ENCODE measurements at regions not wholly inside any gene's neighbourhood (a gene's known extent, or its start where the extent isn't known, plus 50 kb on each side); places are given as distances from the start of the nearest gene placed in this dataset.

DNA sequence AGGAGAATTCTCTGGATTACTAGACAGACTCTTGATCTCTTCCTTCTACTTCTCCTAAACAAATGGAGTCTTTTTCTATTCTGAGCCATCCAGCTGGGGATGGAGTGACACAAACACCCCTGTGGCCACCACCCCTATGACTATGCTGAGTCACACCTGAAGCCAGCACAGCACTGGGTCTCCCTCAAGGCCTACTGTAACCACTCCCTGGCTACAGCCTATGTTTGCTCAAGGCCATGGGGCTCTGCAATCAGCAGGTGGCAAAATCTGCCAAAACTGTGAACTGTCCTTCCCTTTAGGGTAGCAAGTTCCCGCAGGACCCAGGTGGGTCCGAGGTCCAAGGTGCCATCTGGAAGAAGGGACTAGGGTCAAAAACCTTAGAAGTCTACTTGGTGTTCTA lies 132.3 kb downstream of the TINAG start:
- no peak for DNase-seq (ENCODE audit: low read depth in 2 of 2)

DNA sequence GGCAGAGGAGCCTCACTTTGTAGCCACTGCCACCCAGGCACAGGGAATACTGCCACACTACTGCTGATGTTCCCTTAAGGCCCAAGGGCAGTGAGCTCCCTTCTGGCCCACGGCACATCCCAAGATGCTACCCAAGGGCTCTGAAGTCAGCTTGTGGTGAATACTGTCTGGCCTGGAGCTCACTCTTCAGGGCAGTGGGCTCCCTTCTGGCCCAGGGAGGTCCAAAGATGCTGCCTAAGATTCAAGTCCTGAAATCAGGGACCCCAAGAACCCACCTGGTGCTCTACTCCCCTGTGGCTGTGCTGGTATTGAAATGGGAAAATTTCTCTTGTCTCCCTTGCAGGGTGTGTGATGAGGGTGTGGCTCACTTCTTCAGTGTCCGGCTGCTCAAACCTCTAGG lies 132.8 kb downstream of the TINAG start:
- no peak for DNase-seq (ENCODE audit: low read depth in 2 of 2)

DNA sequence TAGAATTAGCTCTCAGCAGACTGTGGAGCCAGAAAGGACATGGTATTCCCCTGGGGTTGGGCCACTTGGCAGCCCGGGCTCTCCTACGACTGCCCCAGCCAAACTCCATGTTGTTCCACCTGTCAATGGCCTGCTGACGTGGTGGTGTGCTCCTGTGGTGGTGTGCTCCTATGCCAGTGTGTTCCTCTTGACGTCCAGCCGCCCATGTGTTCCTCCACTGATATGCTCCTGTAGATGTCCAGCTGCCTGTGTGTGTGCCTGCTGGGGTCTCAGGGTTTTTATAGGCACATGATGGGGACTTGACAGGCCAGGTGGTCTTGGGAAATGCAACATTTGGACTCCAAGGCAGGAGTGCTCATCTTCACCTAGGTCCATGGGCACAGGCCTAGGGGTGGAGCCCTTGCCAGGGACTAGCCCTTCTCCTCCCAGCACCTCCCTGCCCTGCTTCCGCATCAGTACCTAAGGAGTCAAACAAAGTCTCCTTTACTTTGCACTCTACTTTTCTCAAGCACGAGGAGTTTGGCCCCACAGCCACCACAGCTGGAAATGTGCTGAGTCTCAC lies 133.5 kb downstream of the TINAG start:
- no peak for DNase-seq (ENCODE audit: low read depth in 2 of 2)

DNA sequence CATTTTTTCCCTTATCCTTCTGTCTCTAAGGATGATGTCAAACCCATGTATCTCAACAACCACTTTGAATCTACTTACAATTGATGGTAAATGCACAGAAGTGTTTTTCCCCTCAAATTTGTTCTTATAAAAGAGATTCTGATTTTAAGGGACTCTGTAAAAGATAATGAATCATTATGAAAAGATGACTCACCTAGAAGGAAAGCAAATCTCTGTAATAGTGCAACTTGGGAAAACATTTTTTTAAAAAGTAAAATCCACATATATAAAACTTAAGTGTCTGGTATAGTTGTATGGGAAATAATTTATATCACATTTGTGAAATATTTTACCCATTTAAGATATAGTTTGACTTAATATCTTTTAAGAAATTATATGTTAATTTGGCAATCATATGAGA lies 137.0 kb downstream of the TINAG start:
- no peak for DNase-seq (ENCODE audit: low read depth in 2 of 2)

DNA sequence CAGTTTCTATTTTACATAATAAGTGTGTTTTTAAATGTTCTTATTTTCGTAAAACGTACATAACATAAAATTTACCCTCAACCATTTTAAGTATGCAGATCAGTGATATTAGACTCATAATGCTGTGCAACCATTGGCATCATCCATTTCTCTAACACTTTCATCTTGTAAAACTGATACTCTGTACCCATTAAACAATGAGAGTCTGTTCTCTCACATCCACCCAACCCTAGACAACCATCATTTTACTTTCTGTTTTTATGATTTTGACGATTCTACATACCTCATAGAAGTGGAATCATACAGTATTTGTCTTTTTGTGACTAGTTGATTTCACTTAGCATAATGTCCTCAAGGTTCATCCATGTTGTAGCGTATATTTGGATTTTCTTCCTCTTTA lies 140.4 kb downstream of the TINAG start:
- DNase-seq (ENCODE audit: low read depth in 2 of 2): no peak

DNA sequence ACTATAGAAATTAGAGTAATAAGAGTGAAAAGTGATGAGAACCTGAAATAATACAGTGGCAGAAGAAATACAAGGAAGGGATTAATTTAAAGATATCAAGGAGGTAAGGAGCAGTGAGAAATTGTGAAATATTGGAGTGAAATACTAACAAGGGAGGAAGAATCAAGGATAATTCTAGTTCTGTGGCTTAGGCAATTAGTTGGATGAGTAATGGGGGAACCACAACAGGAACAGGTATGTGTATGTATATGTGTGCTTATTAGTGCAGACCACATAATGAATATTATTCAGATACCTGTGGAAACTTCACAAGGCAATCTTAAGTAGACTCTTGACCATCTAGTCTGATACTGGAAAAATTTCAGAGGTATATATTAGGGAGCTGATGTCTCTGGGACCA lies 143.3 kb downstream of the TINAG start:
- DNase-seq (ENCODE audit: low read depth in 2 of 2): no peak

DNA sequence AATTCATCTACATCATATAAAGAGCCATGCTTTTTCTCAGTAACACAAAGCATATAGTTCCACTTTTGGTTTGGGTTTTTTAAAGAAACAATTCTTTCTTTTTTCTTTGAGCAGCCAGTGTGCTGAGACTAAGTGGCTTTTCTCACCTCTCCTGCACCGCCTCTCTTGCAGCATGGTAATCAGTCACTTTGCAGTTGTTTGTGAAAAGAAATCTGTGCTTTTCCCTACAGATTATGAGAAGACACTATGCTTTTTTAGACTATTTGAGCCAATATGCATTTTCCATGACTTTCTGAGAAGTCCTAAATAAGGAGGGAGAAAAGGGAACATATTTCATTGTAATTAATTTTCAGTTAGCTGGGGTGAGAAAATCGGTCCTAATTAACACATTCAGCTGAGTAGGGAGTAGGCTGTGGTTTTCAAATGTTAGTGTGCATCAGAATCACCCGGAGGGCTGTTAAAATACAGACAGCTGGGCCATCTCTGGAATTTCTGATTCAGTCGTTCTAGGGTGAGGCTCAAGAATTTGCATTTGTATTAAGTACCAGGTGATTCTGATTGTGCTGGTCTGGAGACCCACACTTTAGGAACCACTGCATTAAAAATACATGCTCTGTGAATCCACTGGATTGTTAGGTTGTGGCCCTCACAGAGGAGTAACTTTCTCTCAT lies 155.2 kb downstream of the TINAG start:
- DNase-seq (ENCODE audit: low read depth in 2 of 2): no peak

DNA sequence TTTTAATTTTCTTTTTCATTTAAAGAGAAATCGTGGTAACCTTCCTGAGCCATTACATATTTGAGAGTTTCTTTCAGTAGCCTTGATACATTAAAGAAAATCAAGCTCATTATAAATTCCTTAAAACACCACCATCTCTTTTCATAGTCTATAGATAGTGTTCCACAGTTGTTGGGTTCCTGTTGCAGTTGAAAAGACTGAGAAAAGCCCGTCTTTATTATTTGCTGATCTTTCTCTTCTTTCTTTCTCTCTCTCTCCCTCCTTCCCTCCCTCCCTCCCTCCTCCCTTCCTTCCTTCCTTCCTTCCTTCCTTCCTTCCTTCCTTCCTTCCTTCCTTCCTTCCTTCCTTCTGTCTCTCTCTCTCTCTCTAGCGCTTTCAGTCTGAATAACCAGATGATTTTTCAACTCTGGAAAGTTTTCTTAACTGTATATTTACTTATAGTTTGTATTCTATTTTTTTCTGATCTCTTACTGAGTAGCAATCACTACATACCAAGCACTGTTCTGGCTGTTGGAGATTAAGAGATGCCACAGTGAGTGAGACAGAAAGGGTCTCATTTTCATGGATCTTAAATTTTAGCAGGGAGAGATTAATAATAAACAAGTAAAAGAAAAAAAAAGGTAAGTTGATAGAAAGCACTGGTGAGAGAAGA lies 157.5 kb downstream of the TINAG start:
- no peak for DNase-seq (ENCODE audit: low read depth in 2 of 2)

DNA sequence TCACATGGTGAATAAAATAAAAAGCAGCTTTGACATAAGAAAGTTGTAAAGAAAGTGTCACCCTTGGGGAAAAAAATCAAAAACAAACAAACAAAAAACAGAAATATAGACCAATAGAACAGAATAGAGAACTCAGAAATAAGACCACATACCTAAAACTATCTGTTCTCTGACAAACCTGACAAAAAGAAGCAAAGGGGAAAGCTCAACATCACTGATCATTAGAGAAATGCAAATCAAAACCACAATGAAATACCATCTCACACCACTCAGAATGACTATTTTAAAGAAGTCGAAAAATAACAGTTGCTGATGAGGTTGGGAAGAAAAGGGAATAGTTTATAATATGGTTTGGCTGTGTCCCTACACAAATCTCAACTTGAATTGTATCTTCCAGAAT lies 159.1 kb downstream of the TINAG start:
- no peak for DNase-seq (ENCODE audit: low read depth in 2 of 2)

DNA sequence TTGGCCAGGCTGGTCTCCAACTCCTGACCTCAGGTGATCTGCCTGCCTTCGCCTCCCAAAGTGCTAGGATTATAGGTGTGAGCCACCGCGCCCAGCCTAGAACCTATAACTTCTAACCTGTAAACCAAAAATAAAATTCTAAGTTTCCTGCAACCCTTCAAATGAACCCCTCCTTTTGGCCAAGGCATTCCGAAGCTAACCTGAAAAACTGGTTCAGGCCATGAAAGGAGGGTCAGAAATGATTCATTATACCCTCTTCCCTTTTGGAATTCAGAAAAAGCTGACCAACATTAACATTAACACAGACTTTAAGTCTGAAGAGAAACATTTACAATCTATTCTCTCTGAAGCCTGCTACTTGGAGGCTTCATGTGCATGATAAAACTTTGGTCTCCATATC lies 165.1 kb downstream of the TINAG start:
- DNase-seq (ENCODE audit: low read depth in 2 of 2): no peak

DNA sequence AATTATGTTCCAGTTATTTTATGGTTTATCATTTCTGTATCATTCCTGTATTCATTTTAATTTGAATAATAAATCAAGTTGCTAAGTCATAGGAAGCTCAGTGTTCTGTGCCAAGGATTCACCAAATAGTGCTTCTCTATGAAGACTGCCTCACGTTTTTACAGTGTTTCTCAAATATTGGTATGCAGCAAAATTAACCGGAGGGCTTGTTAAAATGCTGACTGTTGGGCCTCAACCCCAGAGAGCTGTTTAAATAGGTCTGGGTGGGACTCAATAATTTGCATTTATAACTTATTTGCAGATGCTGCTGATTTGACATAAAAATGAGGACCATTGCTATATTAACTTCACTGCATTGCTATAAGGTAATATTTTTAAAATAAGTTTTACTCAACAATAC lies 166.7 kb downstream of the TINAG start:
- no peak for DNase-seq (ENCODE audit: low read depth in 2 of 2)

DNA sequence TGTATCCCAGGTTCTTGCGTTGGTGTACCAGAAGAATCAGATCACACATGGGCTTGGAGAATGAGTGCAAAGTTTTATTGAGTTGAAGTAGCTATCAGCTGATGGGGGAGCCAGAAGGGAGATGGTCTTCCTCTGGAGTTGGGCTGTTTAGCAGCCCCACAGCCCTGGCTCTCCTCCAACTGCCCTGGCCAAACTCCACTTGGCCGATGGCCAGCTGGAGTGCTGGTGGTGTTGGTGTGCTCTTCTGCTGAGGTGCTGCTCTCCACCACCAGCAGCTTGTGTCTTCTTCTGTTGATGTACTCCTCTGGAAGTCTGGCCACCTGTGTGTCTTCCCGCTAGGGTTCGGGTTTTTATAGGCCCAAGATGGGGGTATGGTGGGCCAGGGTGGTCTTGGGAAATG lies 172.8 kb downstream of the TINAG start:
- DNase-seq (ENCODE audit: low read depth in 2 of 2): no peak

DNA sequence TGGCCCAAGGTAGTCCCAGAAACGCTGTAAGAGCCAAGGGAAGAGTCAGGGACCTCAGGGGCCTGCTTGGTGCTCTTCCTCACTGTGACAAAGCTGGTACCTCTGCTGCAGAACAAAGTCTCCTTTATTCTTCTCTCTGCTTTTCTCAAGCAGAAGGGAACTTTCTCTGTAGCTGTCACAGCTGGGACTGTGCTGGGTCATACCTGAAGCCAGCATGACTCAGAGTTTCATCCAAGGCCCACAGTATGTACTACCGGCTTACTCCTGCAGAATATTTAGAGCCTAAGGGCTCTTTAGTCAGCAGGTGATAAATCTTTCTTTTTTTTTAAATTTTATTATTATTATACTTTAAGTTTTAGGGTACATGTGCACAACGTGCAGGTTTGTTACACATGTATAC lies 183.2 kb downstream of the TINAG start:
- no peak for DNase-seq (ENCODE audit: low read depth in 2 of 2)

DNA sequence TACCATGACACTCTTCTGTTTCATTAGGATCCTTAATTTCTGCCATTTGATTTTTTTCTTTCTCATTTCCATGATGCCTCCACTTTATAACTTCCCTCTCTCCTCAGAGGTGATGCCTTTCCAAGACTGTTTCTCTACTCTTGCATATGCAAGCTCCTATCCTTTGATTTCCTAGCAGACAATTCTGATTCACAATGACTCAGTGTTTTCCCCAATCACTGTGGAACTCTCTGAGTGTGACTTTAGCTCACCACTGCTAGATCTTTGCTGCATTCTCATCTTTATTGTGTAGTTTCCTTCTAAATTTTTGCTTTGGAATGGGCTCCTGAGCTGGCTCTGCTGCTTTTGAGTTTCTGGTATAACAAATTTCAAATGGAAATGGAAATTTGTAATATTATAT lies 184.9 kb downstream of the TINAG start:
- DNase-seq (ENCODE audit: low read depth in 2 of 2): peak; percentile 56 to 58

DNA sequence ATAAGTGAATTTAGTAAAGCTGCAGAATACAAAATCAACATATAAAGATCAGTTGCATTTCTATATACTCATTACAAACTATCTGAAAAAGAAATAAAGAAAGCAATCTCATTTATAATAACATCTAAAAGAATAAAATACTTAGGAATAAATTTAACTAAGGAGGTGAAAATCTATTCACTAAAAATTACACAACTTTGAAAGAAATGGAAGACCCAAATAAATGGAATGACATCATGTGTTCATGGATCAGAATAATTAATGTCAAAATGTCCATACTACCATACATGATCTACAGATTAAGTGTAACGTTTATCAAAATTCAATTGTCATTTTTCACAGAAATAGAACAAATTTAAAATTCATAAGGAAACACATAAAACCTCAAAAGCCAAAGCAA lies 194.9 kb downstream of the TINAG start:
- no peak for DNase-seq (ENCODE audit: low read depth in 2 of 2)

DNA sequence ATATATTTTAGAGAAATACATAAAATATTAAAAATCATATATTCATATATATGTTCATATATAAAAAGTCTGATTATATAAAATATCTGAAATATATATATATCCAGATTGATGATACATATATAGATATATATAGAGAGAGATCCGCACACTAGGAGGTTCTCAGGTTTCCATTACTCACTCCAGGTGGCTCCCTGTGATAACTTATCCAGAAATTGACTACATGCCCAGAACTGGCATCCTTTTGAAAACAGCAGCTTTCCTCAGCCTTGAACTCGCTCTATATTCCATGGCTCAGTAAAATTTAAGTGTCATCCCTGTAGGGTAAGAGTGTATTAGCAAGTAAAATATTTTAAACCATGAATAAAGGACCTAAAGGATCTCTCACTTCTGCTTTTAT lies 206.8 kb downstream of the TINAG start:
- DNase-seq (ENCODE audit: low read depth in 2 of 2): no peak

DNA sequence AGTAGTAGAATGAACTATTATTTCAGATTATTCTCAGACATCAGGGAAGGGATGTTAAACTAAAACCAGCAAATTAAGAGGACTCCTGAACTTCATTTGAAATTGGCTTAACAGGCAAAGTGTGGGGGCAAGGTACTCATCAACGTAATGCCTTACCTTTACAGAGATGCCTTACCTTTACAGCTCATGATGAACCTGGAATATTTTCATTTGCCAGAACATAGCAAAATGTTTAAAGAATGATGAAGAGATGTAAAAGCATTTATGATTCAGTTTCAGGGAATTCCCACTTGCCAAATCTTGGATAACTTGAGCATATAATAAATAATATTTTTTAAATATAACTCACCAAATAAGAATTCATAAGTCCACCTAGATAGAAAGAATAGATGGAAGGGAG lies 207.5 kb downstream of the TINAG start:
- no peak for DNase-seq (ENCODE audit: low read depth in 2 of 2)

DNA sequence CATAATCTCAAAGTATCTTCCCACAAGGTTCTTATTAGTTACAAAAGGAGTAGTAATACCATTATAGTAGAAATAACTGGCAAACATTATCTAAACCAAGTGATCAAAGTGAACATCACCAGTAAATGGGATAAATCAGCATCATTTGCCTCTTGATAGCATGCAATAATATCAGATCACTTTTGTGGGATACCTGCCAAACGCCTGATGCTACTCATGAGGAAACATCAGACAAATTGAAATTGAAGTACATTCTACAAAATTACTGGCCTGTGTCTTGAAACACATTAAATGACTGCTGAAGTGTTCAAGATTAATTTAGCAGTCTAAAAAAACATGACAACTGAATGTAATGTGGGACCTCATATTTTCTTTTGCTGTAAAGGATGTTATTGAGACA lies 208.1 kb downstream of the TINAG start:
- no peak for DNase-seq (ENCODE audit: low read depth in 2 of 2)

DNA sequence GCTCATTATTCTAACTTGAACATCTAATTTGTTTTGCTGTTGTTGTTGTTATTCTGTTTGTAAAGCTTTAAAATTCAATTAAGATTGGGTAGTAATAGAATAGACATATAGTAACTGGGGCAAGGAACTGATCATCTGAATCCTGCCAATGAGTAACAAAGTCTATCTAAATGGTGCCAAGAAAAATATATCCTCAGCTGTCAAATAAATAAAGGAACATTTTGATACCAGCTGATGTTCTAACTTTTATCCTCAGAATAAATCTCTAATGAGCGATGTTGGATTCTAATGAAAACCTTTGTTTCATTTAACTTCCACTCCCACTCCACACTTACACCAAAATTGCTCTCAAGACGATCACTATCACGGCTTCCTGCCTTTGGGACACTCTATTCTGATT lies 210.9 kb downstream of the TINAG start:
- no peak for DNase-seq (ENCODE audit: low read depth in 2 of 2)

DNA sequence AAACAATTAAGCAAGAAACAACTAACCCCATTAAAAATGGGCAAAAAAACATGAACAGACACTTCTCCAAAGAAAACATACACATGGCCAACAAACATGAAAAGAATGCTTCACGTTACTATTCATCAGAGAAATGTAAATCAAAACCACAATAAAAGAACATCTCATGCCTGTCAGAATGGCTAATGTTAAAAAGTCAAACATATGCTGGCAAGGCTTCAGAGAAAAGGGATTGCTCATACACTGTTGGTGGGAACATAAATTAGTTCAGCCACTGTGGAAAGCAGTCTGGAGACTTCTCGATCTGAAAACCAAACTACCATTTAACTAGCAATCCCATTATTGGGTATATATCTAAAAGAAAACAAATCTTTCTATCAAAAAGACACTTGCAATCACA lies 217.5 kb downstream of the TINAG start:
- DNase-seq (ENCODE audit: low read depth in 2 of 2): peak; percentile 22 to 25

DNA sequence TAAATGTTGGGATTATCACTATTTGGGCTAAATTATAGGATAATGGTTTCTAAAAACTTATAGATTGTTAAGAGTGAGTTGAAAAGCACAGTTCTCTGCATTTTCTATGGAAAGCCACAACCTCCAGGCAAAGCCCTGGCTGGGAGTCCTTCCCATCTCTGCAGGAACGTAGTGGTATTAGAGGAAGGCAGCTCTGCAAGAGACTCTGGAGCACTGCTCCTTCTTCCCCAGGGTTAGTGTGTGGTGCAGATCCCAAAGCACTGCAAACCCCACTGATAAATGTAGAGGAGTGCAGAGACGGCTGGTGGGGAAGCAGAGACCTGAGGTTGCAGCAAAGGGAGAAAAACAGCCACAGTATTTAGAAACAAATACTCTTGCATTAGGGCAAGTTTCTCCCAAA lies 225.3 kb downstream of the TINAG start:
- no peak for DNase-seq (ENCODE audit: low read depth in 2 of 2)

DNA sequence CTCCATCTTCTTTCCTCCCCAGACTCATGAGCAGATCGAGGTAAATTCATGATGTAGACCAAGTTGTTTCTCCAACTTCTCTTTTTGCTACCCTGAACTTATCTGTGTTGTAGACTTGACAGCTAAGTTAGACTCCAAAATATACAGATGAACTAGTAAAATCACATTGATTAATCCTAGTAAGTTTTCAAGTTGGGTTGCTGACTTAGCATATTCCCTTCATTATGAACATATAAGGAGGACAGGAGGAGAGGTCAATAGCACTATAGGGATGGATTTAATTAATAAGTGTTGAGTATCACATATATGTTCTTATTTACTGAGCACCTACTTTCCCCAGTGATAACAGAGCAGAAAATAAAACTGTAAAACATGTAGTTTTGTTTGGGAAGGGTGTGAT lies 227.3 kb downstream of the TINAG start:
- DNase-seq (ENCODE audit: low read depth in 2 of 2): no peak

DNA sequence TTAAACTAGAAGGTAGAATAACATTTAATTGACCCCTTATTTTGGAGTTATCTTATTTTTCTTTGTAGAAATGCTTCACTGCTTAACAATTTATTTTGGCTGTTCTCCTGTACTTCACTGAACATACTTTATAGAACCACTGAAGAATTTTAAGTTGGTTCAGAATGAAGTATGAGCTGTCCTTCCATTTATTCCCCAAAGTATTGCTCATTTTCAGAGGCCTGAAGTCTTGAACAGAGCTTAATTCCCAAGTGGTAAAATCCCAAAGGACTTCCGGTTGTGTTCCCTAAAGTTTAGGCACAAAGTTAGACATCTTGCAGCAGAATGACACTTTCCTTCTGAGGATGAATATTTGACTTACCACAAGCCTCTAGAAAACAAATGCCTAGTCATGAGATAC lies 233.3 kb downstream of the TINAG start:
- no peak for DNase-seq (ENCODE audit: low read depth in 2 of 2)

DNA sequence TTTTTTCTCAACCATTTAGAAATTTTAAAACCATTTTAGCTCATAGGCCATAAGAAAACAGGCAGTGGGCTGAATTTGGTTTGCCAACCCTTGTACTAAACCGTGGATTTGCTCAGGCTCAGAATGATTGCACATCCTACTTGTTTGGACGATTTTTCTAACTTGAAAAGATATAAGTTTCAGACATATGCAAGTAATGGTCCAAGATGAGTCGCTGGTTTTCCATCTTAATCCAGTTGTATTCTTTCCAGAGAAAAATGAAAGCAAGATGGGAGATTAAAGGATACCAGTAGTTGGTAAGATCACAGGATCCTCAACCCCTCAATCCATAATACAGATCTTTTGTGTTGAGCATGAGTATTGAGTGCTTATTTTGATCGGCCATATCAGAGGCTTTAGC lies 250.9 kb downstream of the TINAG start:
- no peak for DNase-seq (ENCODE audit: low read depth in 2 of 2)

Measured in fibroblast of skin of left quadriceps (primary cell).